Inflammatory macrophage treated with lipopolysaccharide for 4 hours (primary cell): ENCODE measurements at regions not wholly inside any gene's neighbourhood (a gene's known extent, or its start where the extent isn't known, plus 50 kb on each side); places are given as distances from the start of the nearest gene placed in this dataset.
"Not testable (repeated sequence)": the region's sequence is repeated elsewhere in the genome, so short reads cannot be mapped to it uniquely, and the experiment has no call there.

Source experiments
- DNase-seq: peaks from one replicate; pipeline ENCODE4 v3.0.0-alpha.2; 2020

DNA sequence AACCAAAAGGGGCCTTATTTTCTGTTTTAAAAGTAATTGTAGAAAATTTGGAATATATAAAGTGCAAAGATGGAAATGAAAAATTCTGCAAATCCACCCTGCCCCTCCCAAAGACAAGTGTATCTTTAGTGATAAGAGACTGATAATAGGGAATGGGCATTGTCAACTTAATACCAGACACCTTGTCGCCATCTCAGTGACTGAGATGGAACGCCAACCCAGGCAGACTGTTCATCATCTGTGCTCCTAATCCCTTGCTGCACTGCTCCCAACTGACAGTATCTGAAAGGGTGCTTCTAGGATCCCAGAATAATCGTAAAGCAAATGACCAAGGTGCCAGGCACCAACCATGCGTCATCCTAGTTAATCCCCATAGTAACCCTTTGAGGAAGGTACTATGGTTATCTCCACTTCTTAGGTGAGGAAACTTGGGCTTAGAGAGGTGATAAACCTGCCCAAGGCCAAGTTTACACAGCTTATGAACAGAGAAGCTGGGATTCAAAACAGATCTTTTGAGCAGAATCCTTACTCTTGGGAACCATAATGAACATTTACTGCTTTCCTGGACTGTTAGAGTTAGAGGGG, 583.7 kb downstream of the GATA3 start:
- no peak for DNase-seq

GRCh38 chr10:8639486-8640185, 585.1 kb downstream of the GATA3 start:
- DNase-seq, result no peak

DNA sequence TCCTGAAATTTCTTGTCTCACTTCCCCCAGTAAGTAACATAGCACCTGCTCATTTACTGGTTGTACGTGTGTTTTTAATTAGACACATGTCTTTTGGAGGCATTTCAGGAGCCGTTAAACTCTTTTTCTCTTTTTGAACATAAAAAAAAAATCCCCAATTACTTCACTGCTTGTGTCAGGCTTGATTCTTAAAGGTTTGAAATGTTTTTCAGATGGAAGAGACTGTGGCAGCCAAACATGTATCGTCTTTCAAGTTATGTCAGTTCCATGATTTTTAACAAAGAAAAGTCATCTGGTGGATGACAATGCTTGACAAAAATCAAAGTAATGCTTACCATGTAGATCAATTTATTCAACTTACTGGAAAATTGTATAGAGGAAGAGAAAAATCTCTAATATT, 585.8 kb downstream of the GATA3 start:
- DNase-seq, result no peak

DNA sequence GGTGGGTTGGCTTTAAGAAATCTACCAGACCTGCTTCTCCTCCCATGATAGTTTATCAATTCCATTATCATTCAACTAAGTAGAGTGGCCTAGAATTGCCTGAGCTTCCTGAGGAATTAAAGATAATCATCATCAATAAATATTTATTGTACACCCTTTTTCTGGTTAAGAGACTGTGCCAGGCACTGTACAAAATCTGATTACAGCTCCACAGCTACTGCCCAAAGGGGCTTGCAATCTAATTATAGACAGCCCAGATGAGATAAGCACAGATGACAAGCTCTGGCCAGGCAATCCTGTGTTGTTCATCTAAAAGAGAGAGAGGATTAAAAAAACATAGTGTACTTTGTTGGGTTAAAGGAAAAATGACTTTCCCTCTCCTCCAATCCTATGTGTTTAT, 586.4 kb downstream of the GATA3 start:
- DNase-seq, result no peak

GRCh38 chr10:8656261-8656660, 601.8 kb downstream of the GATA3 start:
- no peak for DNase-seq

DNA sequence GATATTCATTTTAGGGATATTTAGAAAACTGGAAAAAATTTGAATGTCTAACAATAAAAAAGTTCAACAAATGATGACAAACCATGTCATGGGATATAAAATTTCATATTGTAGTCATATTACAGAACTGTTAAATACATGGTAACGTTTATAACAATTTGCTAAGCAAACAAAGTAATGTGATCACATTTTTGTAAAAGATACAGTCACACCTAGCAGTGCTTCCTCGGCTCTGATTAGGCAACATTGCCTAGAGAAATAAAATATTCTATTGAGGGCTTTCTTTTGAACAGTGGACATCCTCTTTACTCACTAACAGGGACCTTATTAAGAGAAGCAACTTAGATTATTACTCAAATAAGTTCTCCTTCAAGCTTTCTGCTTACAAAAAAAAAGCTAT, 605.5 kb downstream of the GATA3 start:
- no peak for DNase-seq

- DNase-seq, result no peak
Observed at GRCh38 chr10:8661886-8662285, 607.4 kb downstream of the GATA3 start.

GRCh38 chr10:8663131-8663530, 608.6 kb downstream of the GATA3 start:
- DNase-seq, result no peak

- no peak for DNase-seq
Observed at GRCh38 chr10:8665322-8665721, 610.8 kb downstream of the GATA3 start.

DNA sequence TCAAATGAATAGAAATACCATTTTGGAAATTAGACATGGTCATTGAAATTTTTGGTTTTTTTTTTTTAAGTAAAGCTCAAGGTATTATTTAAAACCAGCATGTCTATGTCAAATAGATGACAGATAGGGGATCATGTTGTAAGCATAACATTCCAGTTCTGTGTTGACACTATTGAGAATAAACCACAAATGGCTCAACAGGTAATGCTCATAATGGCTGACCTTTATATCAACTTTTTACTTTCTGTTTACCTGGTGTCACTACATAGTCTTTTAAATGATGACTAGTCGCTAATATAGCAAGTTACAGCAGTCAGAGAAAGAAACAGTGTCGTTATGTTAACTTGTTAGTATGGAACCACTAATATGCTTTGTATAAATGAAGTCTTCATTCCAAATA, 616.0 kb downstream of the GATA3 start:
- DNase-seq, result no peak

- DNase-seq, result no peak
Observed at GRCh38 chr10:8674230-8674629, 619.7 kb downstream of the GATA3 start.

DNA sequence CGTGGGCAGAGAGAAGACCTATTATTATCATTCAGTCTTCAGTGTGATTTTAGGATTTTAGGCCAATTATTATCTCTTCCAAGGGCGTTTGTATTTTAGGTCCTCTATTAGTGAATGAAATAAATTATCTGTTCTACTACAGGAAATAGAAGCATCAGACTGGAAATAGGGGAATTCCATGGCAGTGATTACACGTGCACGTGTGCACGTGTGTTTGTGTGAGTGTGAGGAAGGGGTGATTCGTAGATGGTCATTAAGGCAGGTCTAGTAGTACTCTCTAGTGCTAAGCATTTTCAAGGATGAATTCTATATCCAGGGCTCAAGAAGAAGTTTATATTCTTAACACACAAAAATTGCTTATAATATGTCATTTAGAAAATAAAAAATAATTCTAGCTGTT, 623.2 kb downstream of the GATA3 start:
- DNase-seq, result no peak

- DNase-seq, result not testable (repeated sequence)
Observed at GRCh38 chr10:8684916-8685315, 630.4 kb downstream of the GATA3 start.

- DNase-seq, result no peak
Observed at GRCh38 chr10:8688881-8689280, 634.4 kb downstream of the GATA3 start.

- DNase-seq, result no peak
Observed at GRCh38 chr10:8691498-8692017, 637.1 kb downstream of the GATA3 start.

DNA sequence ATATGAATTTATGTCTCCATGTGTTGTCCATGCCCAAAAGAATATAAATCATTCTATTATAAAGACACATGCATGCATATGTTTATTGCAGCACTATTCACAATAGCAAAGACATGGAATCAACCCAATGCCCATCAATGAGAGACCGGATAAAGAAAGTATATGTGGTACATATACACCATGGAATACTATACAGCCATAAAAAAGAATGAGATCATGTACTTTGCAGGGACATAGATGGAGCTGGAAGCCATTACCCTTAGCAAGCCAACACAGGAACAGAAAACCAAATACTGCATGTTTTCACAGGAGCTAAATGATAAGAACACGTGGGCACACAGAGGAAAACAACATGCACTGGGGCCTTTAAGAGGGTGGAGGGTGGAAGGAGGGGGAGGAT, 639.1 kb downstream of the GATA3 start:
- DNase-seq, result not testable (repeated sequence)

DNA sequence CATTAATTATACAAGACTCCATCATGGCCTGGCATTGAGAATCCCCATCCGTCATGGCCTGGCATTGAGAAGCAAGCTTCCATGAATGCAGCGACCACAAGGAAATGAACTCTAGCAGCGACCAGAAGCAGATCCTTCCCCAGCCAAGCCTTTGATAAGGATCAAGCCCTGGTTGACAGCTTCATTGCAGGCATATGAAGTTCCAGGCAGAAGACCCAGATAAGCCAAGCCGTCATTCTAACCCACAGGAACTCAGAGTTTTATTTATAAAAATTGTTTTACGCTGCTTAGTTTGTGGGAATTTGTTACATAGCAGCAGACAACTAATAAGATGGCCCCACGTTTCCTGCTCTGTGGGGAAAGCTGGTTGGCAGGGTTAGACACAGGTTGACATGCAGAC, 642.3 kb downstream of the GATA3 start:
- no peak for DNase-seq

DNA sequence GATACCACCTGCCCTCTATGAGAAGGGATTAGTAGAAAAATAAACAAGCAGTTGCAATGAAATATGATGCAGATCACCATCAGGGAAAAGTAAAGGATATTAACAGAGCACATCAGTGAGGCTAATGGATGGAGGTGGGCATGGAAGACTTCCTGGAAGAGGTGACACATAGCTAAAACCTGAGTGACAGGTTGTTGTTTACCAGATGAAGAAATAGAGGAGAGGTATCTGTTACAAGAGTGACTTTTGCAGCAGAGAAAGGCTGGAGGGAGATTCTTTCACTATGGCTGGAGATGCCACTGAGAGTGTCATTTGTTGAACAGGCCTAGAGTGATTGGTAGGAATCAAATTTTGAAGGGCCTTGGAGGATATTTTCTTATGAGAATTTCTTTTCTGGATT, 646.2 kb downstream of the GATA3 start:
- no peak for DNase-seq

DNA sequence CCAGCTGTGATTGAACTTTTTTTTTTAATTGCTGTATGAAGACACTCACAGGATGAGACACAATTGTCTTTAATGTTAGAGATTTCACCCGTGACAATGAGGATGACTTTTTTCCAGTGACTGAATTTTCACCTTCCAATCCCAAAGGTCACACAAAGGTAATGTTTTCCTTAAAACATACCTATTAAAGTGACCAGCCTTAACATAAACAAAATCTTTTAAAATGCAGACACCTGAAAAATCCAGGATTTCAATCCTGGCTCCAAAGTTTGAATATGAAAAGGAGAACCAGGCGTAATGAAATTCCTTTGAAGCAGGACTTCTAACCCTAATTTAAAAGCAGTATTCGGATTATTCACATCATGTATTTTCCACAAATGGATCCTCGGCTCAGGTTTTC, 647.7 kb downstream of the GATA3 start:
- no peak for DNase-seq

DNA sequence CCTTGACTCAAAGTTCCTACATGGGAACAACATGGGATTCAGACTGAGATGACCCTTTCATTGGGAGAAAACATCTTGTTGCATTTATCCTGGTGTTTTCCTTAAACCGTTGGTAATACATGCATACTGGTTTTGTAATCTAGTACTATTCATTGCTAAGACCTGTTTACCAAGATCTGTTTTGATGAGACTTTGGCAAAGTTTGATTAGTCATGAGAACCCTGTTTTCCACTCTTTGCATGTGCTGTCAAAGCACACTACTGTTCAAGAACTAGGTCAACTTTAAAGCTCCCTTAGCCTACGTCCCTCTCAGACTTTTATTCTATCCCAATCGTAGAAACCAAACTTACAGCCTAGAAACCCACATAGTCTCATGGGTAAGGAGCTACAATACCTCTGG, 650.9 kb downstream of the GATA3 start:
- no peak for DNase-seq

DNA sequence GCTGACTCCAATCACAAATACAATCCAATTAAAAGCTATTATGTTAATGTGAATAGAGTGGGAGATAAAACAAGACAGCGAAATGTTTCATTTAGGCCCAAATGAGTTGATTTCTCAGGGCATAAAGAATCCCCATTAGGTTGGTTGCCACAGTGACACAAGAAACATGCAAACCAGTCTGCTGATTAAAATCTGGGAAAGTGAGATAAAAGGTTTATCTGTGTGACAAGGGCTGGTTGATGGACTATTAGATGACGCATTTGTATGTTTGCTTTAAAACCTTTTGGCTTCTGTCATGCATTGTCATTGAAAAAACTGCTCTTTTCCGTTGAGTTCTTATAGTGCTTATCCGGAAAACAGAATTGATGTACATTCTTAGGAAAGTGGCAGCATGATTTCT, 658.2 kb downstream of the GATA3 start:
- DNase-seq, result no peak

DNA sequence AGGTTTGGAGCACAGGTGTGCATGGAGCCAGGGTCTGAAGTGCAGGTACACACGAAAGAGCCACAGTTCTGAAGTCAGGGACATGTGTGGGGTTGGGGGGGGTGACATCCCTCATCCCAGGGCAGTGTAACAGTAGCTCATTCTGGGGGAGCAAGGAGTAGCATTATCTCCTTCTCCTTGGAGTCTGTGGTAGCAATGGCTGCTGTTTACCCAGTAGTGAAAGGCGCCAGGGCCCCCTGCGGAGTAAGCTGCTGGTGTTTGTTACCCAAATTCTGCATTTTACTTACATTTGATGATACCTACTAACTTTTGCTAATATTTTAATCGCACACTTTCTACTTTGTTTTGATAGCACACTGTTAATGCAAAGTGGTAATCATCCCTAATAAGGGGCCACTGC, 665.5 kb downstream of the GATA3 start:
- DNase-seq, result no peak

DNA sequence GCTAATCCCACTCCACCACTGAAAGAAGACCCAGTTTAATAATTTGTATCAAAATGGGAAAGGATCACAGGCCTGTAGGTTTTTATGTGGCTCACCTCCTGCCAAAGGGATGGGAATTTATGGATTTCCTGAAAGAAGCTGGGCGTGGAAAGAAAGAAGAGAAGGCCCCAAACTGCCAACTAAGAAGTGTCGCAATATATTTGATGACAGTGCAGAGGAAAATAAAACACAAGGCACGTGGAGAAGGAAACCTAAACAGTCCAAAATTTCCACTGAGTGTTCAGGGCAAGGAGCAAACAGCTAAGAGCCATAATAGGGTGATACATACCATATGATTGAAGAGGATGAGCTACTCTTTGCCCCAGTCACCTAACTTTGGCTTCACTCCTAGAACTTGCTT, 667.2 kb downstream of the GATA3 start:
- DNase-seq, result no peak

DNA sequence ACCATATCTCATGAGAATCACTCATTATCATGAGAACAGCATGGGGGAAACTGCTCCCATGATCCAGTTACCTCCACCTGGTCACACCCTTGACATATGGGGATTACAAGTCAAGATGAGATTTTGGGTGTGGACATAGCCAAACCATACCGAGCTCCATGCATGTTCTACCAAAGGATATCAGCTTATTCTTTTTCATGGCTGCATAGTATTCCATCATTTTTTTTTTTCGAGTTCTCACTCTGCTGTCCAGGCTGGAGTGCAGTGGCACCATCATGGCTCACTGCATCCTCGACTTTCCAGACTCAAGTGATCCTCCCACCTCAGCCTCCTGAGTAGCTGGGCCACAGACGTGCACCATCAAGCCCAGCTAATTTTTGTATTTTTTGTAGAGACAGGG, 668.3 kb downstream of the GATA3 start:
- DNase-seq, result no peak

DNA sequence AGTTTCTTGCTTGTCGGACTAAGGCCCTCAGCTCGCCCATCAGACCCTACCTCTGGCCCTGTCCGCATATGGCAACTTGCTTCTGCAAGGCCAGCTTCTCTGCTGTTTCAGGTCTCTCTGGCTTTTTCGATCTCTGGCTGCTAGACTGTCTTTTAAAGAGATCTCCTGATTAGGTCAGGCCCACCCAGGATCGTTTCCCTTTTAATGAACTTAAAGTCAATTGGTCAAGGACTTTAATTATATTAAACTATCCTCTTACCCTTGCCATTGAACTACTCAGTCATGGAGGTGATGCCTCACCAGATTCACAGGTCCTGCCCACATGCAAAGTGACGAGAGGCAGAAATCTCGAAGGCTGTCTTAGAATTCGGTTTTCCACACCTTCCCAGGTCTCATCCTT, 670.9 kb downstream of the GATA3 start:
- no peak for DNase-seq
